Vagina (tissue), 2 donors: ENCODE measurements at regions not wholly inside any gene's neighbourhood (a gene's known extent, or its start where the extent isn't known, plus 50 kb on each side); places are given as distances from the start of the nearest gene placed in this dataset.

Experiments
- DNase-seq, 2 donors: peaks; one replicate each; pipeline ENCODE4 v3.0.0-alpha.2; 2017; ENCODE audit errors: extremely low spot score in 2 of 2
- H3K27ac ChIP-seq: fragments of 200-600 bp; sonication (generic); one replicate; pipeline ENCODE4 v1.5.1; 2019
- H3K27me3 ChIP-seq: fragments of 200-600 bp; sonication (generic); one replicate; pipeline ENCODE4 v1.5.1; 2019
- H3K36me3 ChIP-seq, 2 donors: fragments of 200-600 bp; sonication (generic); one replicate each; pipeline ENCODE4 v1.5.1; 2017 to 2019
- H3K4me1 ChIP-seq: fragments of 200-600 bp; sonication (generic); one replicate; pipeline ENCODE4 v1.5.1; 2019
- H3K4me3 ChIP-seq, 2 donors: fragments of 200-600 bp; sonication (generic); 1 replicate in 1 of 2; 2 replicates in 1 of 2; pipeline ENCODE4 v1.5.1; 2016 to 2019
- H3K9me3 ChIP-seq: fragments of 200-600 bp; sonication (generic); one replicate; pipeline ENCODE4 v1.5.1; 2019
- CTCF ChIP-seq, 3 experiments: fragments of 450-650 bp in 2 of 3; fragments of 200-600 bp in 1 of 3; sonication (generic) in 1 of 3; IDR thresholded peaks; one replicate each; pipeline ENCODE4 v1.5.1; 2017 to 2019; ENCODE audit warnings: antibody characterized with exemption in 3 of 3, mild to moderate bottlenecking in 2 of 3, moderate library complexity in 2 of 3
- POLR2A ChIP-seq, 2 donors: fragments of 450-650 bp; IDR thresholded peaks; one replicate each; pipeline ENCODE4 v1.6.1; 2017; ENCODE audit warnings: antibody characterized with exemption in 2 of 2, mild to moderate bottlenecking in 2 of 2, moderate library complexity in 2 of 2
- POLR2AphosphoS5 ChIP-seq, 2 donors: sonication (generic); formaldehyde crosslinking; IDR thresholded peaks; one replicate each; pipeline ENCODE4 v1.9.0; 2017; ENCODE audit warnings: antibody characterized with exemption in 2 of 2, mild to moderate bottlenecking in 2 of 2, low read depth in 1 of 2; ENCODE audit not compliant: insufficient read depth in 1 of 2
- intact Hi-C: fragments of 100-400 bp; cut with DNase I; formaldehyde crosslinking; loops from one replicate; pipeline ENCODE4 v1.15.1; 2023

GRCh38 chr9:117926031-117926658, 221.9 kb downstream of the TLR4 start:
- no peaks in the 10 kb centered on the region for H3K9me3 ChIP-seq
- no peaks in the 10 kb centered on the region for H3K36me3 ChIP-seq
- DNase-seq = no peak
- no peaks in the 10 kb centered on the region for H3K27me3 ChIP-seq
- no peak overlapping the region for H3K4me3 ChIP-seq
- intact Hi-C loops = no loop called here
- TF ChIP-seq POLR2A (IDR thresholded peaks at IDR 0.05) (no peak), CTCF (IDR thresholded peaks at IDR 0.05) (no peak), POLR2AphosphoS5 (IDR thresholded peaks at IDR 0.05; ENCODE audit: insufficient read depth in 1 of 2, low read depth in 1 of 2) (no peak)
- no peak overlapping the region for H3K27ac ChIP-seq
- peaks cover 5% of the 10 kb centered on the region for H3K4me1 ChIP-seq

GRCh38 chr9:117927354-117927753, 223.2 kb downstream of the TLR4 start:
- TF ChIP-seq POLR2AphosphoS5 (IDR thresholded peaks at IDR 0.05; ENCODE audit: insufficient read depth in 1 of 2, low read depth in 1 of 2) = no peak
- H3K4me1 ChIP-seq = peaks cover 5% of the 10 kb centered on the region
- no peaks in the 10 kb centered on the region for H3K36me3 ChIP-seq
- H3K27ac ChIP-seq = no peak overlapping the region
- intact Hi-C loops = no loop called here
- H3K27me3 ChIP-seq = no peaks in the 10 kb centered on the region
- H3K4me3 ChIP-seq = no peak overlapping the region
- H3K9me3 ChIP-seq = no peaks in the 10 kb centered on the region
- no peak for DNase-seq

- Histone ChIP-seq H3K36me3 (no peaks in the 10 kb centered on the region), H3K4me3 (no peak overlapping the region), H3K27ac (no peak overlapping the region), H3K9me3 (no peaks in the 10 kb centered on the region), H3K4me1 (peaks cover 5% of the 10 kb centered on the region), H3K27me3 (no peaks in the 10 kb centered on the region)
- TF ChIP-seq POLR2AphosphoS5 (IDR thresholded peaks at IDR 0.05; ENCODE audit: insufficient read depth in 1 of 2, low read depth in 1 of 2) (no peak), CTCF (IDR thresholded peaks at IDR 0.05) (no peak), POLR2A (IDR thresholded peaks at IDR 0.05) (no peak)
- intact Hi-C loops = no loop called here
- DNase-seq = no peak
These were observed 225.7 kb downstream of the TLR4 start for GRCh38 chr9:117929868-117930267.

- no peaks in the 10 kb centered on the region for H3K27me3 ChIP-seq
- no peak overlapping the region for H3K27ac ChIP-seq
- no peak overlapping the region for H3K4me3 ChIP-seq
- intact Hi-C loops = no loop called here
- no peak for TF ChIP-seq POLR2A (IDR thresholded peaks at IDR 0.05)
- TF ChIP-seq CTCF (IDR thresholded peaks at IDR 0.05) = no peak
- TF ChIP-seq POLR2AphosphoS5 (IDR thresholded peaks at IDR 0.05; ENCODE audit: insufficient read depth in 1 of 2, low read depth in 1 of 2) = no peak
- no peaks in the 10 kb centered on the region for H3K36me3 ChIP-seq
- no peak for DNase-seq
- peaks cover 5% of the 10 kb centered on the region for H3K4me1 ChIP-seq
- no peaks in the 10 kb centered on the region for H3K9me3 ChIP-seq
These were observed 228.4 kb downstream of the TLR4 start for GRCh38 chr9:117932585-117932984.

GRCh38 chr9:117936185-117937130, 232.3 kb downstream of the TLR4 start:
- no peaks in the 10 kb centered on the region for H3K27me3 ChIP-seq
- no peaks in the 10 kb centered on the region for H3K4me1 ChIP-seq
- no peak for DNase-seq
- intact Hi-C loops = no loop called here
- no peak overlapping the region for H3K4me3 ChIP-seq
- no peaks in the 10 kb centered on the region for H3K9me3 ChIP-seq
- no peak for TF ChIP-seq CTCF (IDR thresholded peaks at IDR 0.05)
- no peak for TF ChIP-seq POLR2AphosphoS5 (IDR thresholded peaks at IDR 0.05; ENCODE audit: insufficient read depth in 1 of 2, low read depth in 1 of 2)
- TF ChIP-seq POLR2A (IDR thresholded peaks at IDR 0.05) = no peak
- H3K27ac ChIP-seq = no peak overlapping the region
- no peaks in the 10 kb centered on the region for H3K36me3 ChIP-seq
